ENCODE measurements at regions not wholly inside any gene's neighbourhood (a gene's known extent, or its start where the extent isn't known, plus 50 kb on each side); places are given as distances from the start of the nearest gene placed in this dataset.
"Not testable (repeated sequence)": the region's sequence is repeated elsewhere in the genome, so short reads cannot be mapped to it uniquely, and the experiment has no call there.

DNA sequence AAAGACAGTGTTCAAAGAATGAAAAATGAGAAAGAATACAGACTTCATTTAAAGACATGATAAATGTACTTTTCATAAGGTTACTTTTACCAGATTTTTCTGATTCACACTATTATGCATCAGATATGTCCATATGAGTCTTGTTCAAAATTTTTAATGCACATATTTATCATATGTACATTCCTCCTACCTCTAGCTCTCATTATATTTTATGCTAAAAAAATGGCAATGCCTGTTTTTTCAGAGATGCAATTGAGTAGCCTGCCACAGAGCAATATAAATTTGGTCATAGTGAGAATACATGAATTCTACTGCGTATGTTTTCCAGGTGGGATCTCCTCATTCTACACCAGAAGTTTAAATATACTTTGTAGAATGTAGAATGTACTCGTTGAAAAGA is 807.0 kb upstream of the SLITRK6 start:
- no peaks in the 10 kb centered on the region for H3K9me3 ChIP-seq
- WGBS, 3 donors, result 45 to 54% (median 46%) methylated on average over 2 of the region's 2 CpGs
- DNase-seq, result no peak
- H3K27me3 ChIP-seq, result no peaks in the 10 kb centered on the region
- intact Hi-C loops (cut with DNase I), result no loop called here
- no peaks in the 10 kb centered on the region for H3K36me3 ChIP-seq
- H3K4me1 ChIP-seq (ENCODE audit: insufficient read depth), result no peaks in the 10 kb centered on the region
- TF ChIP-seq, protein P1, sequence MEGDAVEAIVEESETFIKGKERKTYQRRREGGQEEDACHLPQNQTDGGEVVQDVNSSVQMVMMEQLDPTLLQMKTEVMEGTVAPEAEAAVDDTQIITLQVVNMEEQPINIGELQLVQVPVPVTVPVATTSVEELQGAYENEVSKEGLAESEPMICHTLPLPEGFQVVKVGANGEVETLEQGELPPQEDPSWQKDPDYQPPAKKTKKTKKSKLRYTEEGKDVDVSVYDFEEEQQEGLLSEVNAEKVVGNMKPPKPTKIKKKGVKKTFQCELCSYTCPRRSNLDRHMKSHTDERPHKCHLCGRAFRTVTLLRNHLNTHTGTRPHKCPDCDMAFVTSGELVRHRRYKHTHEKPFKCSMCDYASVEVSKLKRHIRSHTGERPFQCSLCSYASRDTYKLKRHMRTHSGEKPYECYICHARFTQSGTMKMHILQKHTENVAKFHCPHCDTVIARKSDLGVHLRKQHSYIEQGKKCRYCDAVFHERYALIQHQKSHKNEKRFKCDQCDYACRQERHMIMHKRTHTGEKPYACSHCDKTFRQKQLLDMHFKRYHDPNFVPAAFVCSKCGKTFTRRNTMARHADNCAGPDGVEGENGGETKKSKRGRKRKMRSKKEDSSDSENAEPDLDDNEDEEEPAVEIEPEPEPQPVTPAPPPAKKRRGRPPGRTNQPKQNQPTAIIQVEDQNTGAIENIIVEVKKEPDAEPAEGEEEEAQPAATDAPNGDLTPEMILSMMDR (IDR thresholded peaks at IDR 0.05), result no peak
- TF ChIP-seq EP300 (IDR thresholded peaks at IDR 0.05), result no peak
- no peak for TF ChIP-seq POLR2A (IDR thresholded peaks at IDR 0.05)
- H3K27ac ChIP-seq, result no peak overlapping the region
- no peak overlapping the region for H3K4me3 ChIP-seq

DNA sequence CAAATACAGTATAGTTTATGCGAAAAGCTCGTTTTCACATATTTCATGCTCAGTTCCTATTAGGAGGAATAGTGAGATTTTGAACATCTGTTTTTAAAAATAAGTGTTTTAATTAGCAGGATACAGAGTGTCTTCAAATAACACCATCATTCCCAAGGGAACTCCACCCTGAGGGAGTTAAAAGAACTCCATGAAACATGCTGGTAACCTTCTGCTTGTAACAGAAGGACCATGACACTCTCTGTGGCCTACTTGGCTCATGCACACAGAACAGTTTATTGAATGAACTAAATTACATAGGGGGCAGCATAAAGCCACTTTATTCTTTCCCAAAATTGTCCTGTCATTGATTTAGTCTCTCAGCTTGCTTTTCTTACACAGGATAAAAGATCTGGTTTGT is 809.5 kb upstream of the SLITRK6 start:
- H3K36me3 ChIP-seq, result no peaks in the 10 kb centered on the region
- H3K9me3 ChIP-seq, result no peaks in the 10 kb centered on the region
- H3K27me3 ChIP-seq, result no peaks in the 10 kb centered on the region
- no peak for DNase-seq
- 83 to 92% (median 89%) methylated on average over 2 of the region's 2 CpGs for whole genome bisulfite sequencing, 3 donors
- no peak for TF ChIP-seq EP300 (IDR thresholded peaks at IDR 0.05)
- TF ChIP-seq POLR2A (IDR thresholded peaks at IDR 0.05), result no peak
- TF ChIP-seq, protein P1 (IDR thresholded peaks at IDR 0.05), result no peak
- intact Hi-C loops (cut with DNase I), result no loop called here
- no peak overlapping the region for H3K4me3 ChIP-seq
- no peak overlapping the region for H3K27ac ChIP-seq
- no peaks in the 10 kb centered on the region for H3K4me1 ChIP-seq (ENCODE audit: insufficient read depth)

DNA sequence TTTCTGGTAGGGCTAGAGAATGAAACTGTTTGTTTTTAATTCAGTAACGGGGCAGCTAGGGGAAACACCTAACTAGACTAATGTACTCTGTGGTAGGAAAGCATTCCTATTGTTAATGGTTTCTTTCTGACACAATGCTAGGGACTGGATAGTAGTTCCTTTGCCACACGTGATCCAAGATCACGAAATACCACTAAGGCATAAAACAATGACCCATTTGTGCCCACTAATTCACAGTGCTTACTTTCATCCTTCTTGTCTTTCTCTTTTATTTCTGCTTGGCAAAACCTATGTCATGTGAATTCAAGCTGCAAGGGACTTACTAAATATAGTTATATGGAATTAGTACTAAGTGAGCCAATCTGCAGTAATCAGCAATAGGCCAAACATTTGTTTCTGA is 834.1 kb upstream of the SLITRK6 start:
- intact Hi-C loops (cut with DNase I), result no loop called here
- Histone ChIP-seq H3K27ac (no peak overlapping the region), H3K4me1 (ENCODE audit: insufficient read depth) (no peaks in the 10 kb centered on the region), H3K36me3 (no peaks in the 10 kb centered on the region), H3K4me3 (no peak overlapping the region), H3K9me3 (no peaks in the 10 kb centered on the region), H3K27me3 (no peaks in the 10 kb centered on the region)
- 68 to 84% (median 72%) methylated on average over 3 of the region's 3 CpGs for WGBS, 3 donors
- TF ChIP-seq, protein P1 (IDR thresholded peaks at IDR 0.05), result no peak
- no peak for TF ChIP-seq POLR2A (IDR thresholded peaks at IDR 0.05)
- no peak for TF ChIP-seq EP300 (IDR thresholded peaks at IDR 0.05)
- DNase-seq, result no peak

DNA sequence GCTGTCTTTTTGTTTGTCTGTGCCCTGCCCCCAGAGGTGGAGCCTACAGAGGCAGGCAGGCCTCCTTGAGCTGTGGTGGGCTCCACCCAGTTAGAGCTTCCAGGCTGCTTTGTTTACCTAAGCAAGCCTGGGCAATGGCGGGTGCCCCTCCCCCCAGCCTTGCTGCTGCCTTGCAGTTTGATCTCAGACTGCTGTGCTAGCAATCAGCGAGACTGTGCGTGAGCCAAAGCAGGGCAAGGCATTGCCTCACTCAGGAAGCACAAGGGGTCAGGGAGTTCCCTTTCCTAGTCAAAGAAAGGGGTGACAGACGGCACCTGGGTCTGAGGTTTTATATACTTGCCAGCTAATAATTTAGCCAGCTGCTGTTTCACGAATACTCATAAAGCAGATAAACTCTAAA is 852.0 kb upstream of the SLITRK6 start:
- H3K4me3 ChIP-seq; H3K27me3 ChIP-seq; intact Hi-C loops (cut with DNase I); H3K9me3 ChIP-seq; DNase-seq; H3K36me3 ChIP-seq; H3K4me1 ChIP-seq (ENCODE audit: insufficient read depth); H3K27ac ChIP-seq: not testable (repeated sequence)
- 38 to 57% (median 38%) methylated on average over 5 of the region's 5 CpGs for WGBS, 3 donors

DNA sequence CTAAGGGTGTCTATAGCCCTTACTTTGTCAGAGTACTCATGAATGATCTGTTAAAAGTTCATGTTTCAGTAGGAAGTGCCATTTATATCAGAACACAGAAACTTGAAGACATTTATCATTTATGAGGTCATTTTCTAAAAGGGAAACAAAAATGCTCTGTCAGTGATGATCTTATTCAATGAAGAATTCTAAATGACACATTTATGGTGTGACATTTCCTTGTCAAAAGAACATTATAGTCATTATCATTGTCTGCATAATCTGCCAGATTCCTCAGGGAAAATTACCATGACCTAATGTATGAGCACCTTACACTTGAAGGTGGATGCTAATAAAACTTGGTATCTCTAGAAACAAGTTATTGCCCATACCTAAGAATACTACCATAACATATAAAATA is 853.8 kb upstream of the SLITRK6 start:
- Histone ChIP-seq H3K4me3 (no peak overlapping the region), H3K27me3 (no peaks in the 10 kb centered on the region), H3K9me3 (no peaks in the 10 kb centered on the region), H3K27ac (no peak overlapping the region), H3K36me3 (no peaks in the 10 kb centered on the region), H3K4me1 (ENCODE audit: insufficient read depth) (no peaks in the 10 kb centered on the region)
- TF ChIP-seq EP300 (IDR thresholded peaks at IDR 0.05), result no peak
- TF ChIP-seq, protein P1 (IDR thresholded peaks at IDR 0.05), result no peak
- intact Hi-C loops (cut with DNase I), result no loop called here
- DNase-seq, result no peak

Data from ovary (tissue), 7 donors.